Ecto neural progenitor cell (in vitro differentiated cells): ENCODE measurements at regions not wholly inside any gene's neighbourhood (a gene's known extent, or its start where the extent isn't known, plus 50 kb on each side); places are given as distances from the start of the nearest gene placed in this dataset.

ENCODE experiments used
- DNase-seq: peaks from one replicate; pipeline ENCODE4 v3.0.0-alpha.2; 2018; ENCODE audit warnings: low spot score

GRCh38 chr12:118694128-118694775 is 287.1 kb upstream of the SRRM4 start:
- no peak for DNase-seq

- DNase-seq, result no peak
Observed at GRCh38 chr12:118704527-118705241, 276.7 kb upstream of the SRRM4 start.

GRCh38 chr12:118706437-118706836 is 274.9 kb upstream of the SRRM4 start:
- no peak for DNase-seq

- no peak for DNase-seq
Observed at GRCh38 chr12:118709946-118710345, 271.4 kb upstream of the SRRM4 start.

- no peak for DNase-seq
Observed at GRCh38 chr12:118711185-118711584, 270.2 kb upstream of the SRRM4 start.

- DNase-seq, result peak; percentile 62
Observed at GRCh38 chr12:118714051-118714460, 267.3 kb upstream of the SRRM4 start.

GRCh38 chr12:118714500-118714899 is 266.8 kb upstream of the SRRM4 start:
- DNase-seq, result no peak

GRCh38 chr12:118715647-118716046 is 265.7 kb upstream of the SRRM4 start:
- DNase-seq, result no peak

- no peak for DNase-seq
Observed at GRCh38 chr12:118727196-118727978, 254.0 kb upstream of the SRRM4 start.

GRCh38 chr12:118727979-118728366 is 253.4 kb upstream of the SRRM4 start:
- DNase-seq, result no peak

- no peak for DNase-seq
Observed at GRCh38 chr12:118734266-118734665, 247.1 kb upstream of the SRRM4 start.

GRCh38 chr12:118737985-118738540 is 243.3 kb upstream of the SRRM4 start:
- DNase-seq, result no peak

- DNase-seq, result no peak
Observed at GRCh38 chr12:118741194-118741593, 240.1 kb upstream of the SRRM4 start.

- no peak for DNase-seq
Observed at GRCh38 chr12:118742431-118742830, 238.9 kb upstream of the SRRM4 start.

- DNase-seq, result no peak
Observed at GRCh38 chr12:118743896-118744700, 237.2 kb upstream of the SRRM4 start.

- DNase-seq, result no peak
Observed at GRCh38 chr12:118746176-118746575, 235.2 kb upstream of the SRRM4 start.

- no peak for DNase-seq
Observed at GRCh38 chr12:118746960-118747359, 234.4 kb upstream of the SRRM4 start.

GRCh38 chr12:118747771-118748170 is 233.6 kb upstream of the SRRM4 start:
- DNase-seq, result no peak

- no peak for DNase-seq
Observed at GRCh38 chr12:118748478-118749380, 232.6 kb upstream of the SRRM4 start.

- no peak for DNase-seq
Observed at GRCh38 chr12:118749646-118750045, 231.7 kb upstream of the SRRM4 start.

GRCh38 chr12:118750666-118751065 is 230.7 kb upstream of the SRRM4 start:
- no peak for DNase-seq
